HL-60 (cell line): ENCODE measurements at regions not wholly inside any gene's neighbourhood (a gene's known extent, or its start where the extent isn't known, plus 50 kb on each side); places are given as distances from the start of the nearest gene placed in this dataset.

Experiments
- DNase-seq, 2 experiments: peaks; one replicate each; pipeline ENCODE4 v3.0.0-alpha.2; 2010 to 2020; ENCODE audit warnings: low read depth in 1 of 2, low spot score in 1 of 2
- H3K27ac ChIP-seq: fragments of 250-450 bp; sonication (Bioruptor Pico); replicated peaks from 2 replicates; pipeline ENCODE4 v1.5.1; 2020; ENCODE audit warnings: mild to moderate bottlenecking, moderate library complexity
- H3K27me3 ChIP-seq: fragments of 250-450 bp; sonication (Bioruptor Pico); 2 replicates; pipeline ENCODE4 v1.5.1; 2021; ENCODE audit warnings: mild to moderate bottlenecking, moderate library complexity; ENCODE audit not compliant: insufficient read depth, poor library complexity, severe bottlenecking
- H3K4me3 ChIP-seq: replicated peaks from 2 replicates; pipeline ENCODE4 v1.5.1; 2011; ENCODE audit warnings: mild to moderate bottlenecking, control low read depth, low read length; ENCODE audit not compliant: insufficient read depth
- GABPA ChIP-seq: IDR thresholded peaks from 2 replicates; pipeline ENCODE4 v1.6.1; 2012; ENCODE audit warnings: low read depth
- POLR2AphosphoS5 ChIP-seq: IDR thresholded peaks from 2 replicates; pipeline ENCODE4 v1.6.1; 2012; ENCODE audit warnings: low read depth
- SPI1 ChIP-seq: IDR thresholded peaks from 2 replicates; pipeline ENCODE4 v1.6.1; 2012; ENCODE audit warnings: low read depth, mild to moderate bottlenecking, borderline replicate concordance
- TF ChIP-seq, protein P1 (sequence below): IDR thresholded peaks from one replicate; pipeline ENCODE4 v1.5.1; 2011; ENCODE audit warnings: low read length, control low read depth, inconsistent platforms; ENCODE audit not compliant: insufficient read depth
- TF ChIP-seq, protein P2 (sequence below): IDR thresholded peaks from 2 replicates; pipeline ENCODE4 v1.6.1; 2012; ENCODE audit warnings: low read depth; ENCODE audit not compliant: insufficient replicate concordance

DNA sequence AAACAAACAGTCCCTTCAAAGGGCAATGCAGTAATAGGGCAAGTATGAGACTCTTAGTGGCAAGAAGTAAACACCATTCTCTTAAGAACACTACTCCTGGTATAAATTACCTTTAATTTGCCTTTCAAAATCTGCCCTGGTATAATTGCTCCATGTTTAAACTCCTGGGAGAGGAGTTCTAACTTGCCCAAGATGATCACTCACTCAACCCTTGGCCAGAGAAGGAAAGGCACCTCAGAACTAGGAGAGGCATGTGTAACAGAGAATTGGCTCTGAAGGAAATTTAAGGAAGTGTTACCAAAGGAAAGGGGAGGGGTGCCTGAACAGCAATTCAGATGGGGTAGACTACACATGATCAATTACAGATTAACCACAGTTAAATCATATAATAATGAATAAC is 1173.6 kb upstream of the SORCS1 start:
- Histone ChIP-seq H3K27ac (no peak overlapping the region), H3K27me3 (no peaks in the 10 kb centered on the region), H3K4me3 (no peak overlapping the region)
- DNase-seq: no peak
- TF ChIP-seq POLR2AphosphoS5 (no peak), GABPA (no peak), SPI1 (no peak)
- TF ChIP-seq, protein P1, sequence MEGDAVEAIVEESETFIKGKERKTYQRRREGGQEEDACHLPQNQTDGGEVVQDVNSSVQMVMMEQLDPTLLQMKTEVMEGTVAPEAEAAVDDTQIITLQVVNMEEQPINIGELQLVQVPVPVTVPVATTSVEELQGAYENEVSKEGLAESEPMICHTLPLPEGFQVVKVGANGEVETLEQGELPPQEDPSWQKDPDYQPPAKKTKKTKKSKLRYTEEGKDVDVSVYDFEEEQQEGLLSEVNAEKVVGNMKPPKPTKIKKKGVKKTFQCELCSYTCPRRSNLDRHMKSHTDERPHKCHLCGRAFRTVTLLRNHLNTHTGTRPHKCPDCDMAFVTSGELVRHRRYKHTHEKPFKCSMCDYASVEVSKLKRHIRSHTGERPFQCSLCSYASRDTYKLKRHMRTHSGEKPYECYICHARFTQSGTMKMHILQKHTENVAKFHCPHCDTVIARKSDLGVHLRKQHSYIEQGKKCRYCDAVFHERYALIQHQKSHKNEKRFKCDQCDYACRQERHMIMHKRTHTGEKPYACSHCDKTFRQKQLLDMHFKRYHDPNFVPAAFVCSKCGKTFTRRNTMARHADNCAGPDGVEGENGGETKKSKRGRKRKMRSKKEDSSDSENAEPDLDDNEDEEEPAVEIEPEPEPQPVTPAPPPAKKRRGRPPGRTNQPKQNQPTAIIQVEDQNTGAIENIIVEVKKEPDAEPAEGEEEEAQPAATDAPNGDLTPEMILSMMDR: no peak
- TF ChIP-seq, protein P2, sequence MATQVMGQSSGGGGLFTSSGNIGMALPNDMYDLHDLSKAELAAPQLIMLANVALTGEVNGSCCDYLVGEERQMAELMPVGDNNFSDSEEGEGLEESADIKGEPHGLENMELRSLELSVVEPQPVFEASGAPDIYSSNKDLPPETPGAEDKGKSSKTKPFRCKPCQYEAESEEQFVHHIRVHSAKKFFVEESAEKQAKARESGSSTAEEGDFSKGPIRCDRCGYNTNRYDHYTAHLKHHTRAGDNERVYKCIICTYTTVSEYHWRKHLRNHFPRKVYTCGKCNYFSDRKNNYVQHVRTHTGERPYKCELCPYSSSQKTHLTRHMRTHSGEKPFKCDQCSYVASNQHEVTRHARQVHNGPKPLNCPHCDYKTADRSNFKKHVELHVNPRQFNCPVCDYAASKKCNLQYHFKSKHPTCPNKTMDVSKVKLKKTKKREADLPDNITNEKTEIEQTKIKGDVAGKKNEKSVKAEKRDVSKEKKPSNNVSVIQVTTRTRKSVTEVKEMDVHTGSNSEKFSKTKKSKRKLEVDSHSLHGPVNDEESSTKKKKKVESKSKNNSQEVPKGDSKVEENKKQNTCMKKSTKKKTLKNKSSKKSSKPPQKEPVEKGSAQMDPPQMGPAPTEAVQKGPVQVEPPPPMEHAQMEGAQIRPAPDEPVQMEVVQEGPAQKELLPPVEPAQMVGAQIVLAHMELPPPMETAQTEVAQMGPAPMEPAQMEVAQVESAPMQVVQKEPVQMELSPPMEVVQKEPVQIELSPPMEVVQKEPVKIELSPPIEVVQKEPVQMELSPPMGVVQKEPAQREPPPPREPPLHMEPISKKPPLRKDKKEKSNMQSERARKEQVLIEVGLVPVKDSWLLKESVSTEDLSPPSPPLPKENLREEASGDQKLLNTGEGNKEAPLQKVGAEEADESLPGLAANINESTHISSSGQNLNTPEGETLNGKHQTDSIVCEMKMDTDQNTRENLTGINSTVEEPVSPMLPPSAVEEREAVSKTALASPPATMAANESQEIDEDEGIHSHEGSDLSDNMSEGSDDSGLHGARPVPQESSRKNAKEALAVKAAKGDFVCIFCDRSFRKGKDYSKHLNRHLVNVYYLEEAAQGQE: no peak

DNA sequence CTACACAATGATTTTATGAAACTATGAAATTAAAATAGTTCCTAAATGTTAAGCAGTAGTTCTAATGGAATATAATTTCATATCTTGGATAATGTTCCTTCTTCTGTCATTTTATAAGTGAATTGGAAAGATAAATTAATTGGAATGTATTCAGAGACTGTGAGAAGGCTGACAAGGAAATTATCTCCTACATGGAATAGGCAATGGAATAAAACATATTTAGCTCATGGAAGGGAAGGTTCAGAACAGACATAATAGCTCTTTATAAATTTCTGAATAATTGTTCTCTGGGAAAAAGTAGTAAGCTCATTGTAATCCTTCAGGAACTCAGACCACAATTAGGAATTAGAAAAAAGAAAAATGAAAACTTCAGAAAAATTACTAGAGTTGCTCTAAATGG is 1172.3 kb upstream of the SORCS1 start:
- TF ChIP-seq POLR2AphosphoS5: no peak
- TF ChIP-seq SPI1: no peak
- TF ChIP-seq GABPA: no peak
- TF ChIP-seq, protein P2: no peak
- TF ChIP-seq, protein P1: no peak
- DNase-seq: no peak
- H3K27me3 ChIP-seq: no peaks in the 10 kb centered on the region
- no peak overlapping the region for H3K27ac ChIP-seq
- no peak overlapping the region for H3K4me3 ChIP-seq

DNA sequence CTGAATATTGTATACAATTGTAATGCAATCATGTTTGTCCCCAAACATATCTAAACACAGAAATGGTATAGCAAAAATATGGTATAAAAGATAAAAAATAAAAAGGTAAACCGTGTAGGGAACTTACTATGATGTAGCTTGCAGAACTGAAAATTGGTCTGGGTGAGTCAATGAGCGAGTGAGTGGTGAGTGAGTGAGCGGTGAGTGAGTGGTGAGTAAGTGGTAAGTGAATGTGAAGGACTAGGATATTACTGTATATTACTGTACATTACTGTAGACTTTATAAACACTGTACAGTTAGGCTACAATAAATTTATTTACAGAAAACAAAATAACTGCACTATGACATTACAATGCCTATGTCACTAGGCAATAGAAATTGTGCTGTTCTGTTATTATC is 1163.2 kb upstream of the SORCS1 start:
- no peaks in the 10 kb centered on the region for H3K27me3 ChIP-seq
- TF ChIP-seq, protein P2: no peak
- TF ChIP-seq, protein P1: no peak
- no peak for DNase-seq
- H3K4me3 ChIP-seq: no peak overlapping the region
- H3K27ac ChIP-seq: no peak overlapping the region
